ENCODE measurements at regions not wholly inside any gene's neighbourhood (a gene's known extent, or its start where the extent isn't known, plus 50 kb on each side); places are given as distances from the start of the nearest gene placed in this dataset.

DNA sequence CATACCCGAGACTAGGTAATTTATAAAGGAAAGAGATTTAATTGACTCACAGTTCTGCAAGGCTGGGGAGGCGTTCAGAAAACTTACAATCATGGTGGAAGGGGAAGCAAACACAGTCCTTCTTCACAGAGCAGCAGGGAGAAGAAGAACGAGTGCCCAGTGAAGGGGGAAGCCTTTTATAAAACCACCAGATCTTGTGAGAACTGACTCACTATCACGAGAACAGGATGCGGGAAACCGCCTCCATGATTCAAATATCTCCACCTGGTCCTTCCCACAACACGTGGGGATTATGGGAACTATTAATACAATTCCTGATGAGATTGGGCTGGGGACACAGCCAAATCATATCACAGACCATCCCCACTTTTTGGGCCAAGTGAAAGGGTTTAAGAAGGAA is 58.8 kb upstream of the CTXND1 start:
- Histone ChIP-seq H3K27me3 (ENCODE audit: insufficient read depth, low read depth, low read length) (no peaks in the 10 kb centered on the region), H3K4me2 (ENCODE audit: low read length) (no peak overlapping the region), H2AFZ (ENCODE audit: low read depth, low read length) (no peak overlapping the region), H3K4me3 (ENCODE audit: low read length) (no peak overlapping the region), H3K79me2 (replicated peaks; ENCODE audit: insufficient read depth, low read length) (no peaks in the 10 kb centered on the region), H4K20me1 (ENCODE audit: insufficient read depth) (no peaks in the 10 kb centered on the region), H3K9me2 (ENCODE audit: insufficient read depth, low read length) (no peaks in the 10 kb centered on the region), H3K36me3 (ENCODE audit: insufficient read depth, low read length) (no peaks in the 10 kb centered on the region), H3K9me3 (ENCODE audit: low read length) (no peaks in the 10 kb centered on the region), H3K9ac (ENCODE audit: low read length) (no peak overlapping the region), H3F3A (ENCODE audit: insufficient read depth, low read length, poor library complexity, severe bottlenecking) (no peaks in the 10 kb centered on the region), H3K27ac (ENCODE audit: low read length) (no peak overlapping the region)
- TF ChIP-seq EZH2 (IDR thresholded peaks at IDR 0.05; ENCODE audit: borderline replicate concordance, insufficient read depth, low read length, poor library complexity, severe bottlenecking), result no peak
- TF ChIP-seq SMC3 (conservative IDR thresholded peaks at IDR 0.05; ENCODE audit: poor library complexity), result no peak
- TF ChIP-seq MXI1 (conservative IDR thresholded peaks at IDR 0.05; ENCODE audit: poor library complexity, severe bottlenecking), result no peak
- no peak for TF ChIP-seq POLR2AphosphoS5 (IDR thresholded peaks at IDR 0.05)
- no peak for TF ChIP-seq EP300 (conservative IDR thresholded peaks at IDR 0.05; ENCODE audit: poor library complexity, severe bottlenecking)
- TF ChIP-seq, protein P1, sequence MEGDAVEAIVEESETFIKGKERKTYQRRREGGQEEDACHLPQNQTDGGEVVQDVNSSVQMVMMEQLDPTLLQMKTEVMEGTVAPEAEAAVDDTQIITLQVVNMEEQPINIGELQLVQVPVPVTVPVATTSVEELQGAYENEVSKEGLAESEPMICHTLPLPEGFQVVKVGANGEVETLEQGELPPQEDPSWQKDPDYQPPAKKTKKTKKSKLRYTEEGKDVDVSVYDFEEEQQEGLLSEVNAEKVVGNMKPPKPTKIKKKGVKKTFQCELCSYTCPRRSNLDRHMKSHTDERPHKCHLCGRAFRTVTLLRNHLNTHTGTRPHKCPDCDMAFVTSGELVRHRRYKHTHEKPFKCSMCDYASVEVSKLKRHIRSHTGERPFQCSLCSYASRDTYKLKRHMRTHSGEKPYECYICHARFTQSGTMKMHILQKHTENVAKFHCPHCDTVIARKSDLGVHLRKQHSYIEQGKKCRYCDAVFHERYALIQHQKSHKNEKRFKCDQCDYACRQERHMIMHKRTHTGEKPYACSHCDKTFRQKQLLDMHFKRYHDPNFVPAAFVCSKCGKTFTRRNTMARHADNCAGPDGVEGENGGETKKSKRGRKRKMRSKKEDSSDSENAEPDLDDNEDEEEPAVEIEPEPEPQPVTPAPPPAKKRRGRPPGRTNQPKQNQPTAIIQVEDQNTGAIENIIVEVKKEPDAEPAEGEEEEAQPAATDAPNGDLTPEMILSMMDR (IDR thresholded peaks at IDR 0.05; ENCODE audit: poor library complexity, severe bottlenecking), result no peak
- no peak for TF ChIP-seq TAF1 (IDR thresholded peaks at IDR 0.05; ENCODE audit: low read depth)
- TF ChIP-seq RAD21 (conservative IDR thresholded peaks at IDR 0.05), result no peak
- TF ChIP-seq, protein P2, sequence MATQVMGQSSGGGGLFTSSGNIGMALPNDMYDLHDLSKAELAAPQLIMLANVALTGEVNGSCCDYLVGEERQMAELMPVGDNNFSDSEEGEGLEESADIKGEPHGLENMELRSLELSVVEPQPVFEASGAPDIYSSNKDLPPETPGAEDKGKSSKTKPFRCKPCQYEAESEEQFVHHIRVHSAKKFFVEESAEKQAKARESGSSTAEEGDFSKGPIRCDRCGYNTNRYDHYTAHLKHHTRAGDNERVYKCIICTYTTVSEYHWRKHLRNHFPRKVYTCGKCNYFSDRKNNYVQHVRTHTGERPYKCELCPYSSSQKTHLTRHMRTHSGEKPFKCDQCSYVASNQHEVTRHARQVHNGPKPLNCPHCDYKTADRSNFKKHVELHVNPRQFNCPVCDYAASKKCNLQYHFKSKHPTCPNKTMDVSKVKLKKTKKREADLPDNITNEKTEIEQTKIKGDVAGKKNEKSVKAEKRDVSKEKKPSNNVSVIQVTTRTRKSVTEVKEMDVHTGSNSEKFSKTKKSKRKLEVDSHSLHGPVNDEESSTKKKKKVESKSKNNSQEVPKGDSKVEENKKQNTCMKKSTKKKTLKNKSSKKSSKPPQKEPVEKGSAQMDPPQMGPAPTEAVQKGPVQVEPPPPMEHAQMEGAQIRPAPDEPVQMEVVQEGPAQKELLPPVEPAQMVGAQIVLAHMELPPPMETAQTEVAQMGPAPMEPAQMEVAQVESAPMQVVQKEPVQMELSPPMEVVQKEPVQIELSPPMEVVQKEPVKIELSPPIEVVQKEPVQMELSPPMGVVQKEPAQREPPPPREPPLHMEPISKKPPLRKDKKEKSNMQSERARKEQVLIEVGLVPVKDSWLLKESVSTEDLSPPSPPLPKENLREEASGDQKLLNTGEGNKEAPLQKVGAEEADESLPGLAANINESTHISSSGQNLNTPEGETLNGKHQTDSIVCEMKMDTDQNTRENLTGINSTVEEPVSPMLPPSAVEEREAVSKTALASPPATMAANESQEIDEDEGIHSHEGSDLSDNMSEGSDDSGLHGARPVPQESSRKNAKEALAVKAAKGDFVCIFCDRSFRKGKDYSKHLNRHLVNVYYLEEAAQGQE (IDR thresholded peaks at IDR 0.05; ENCODE audit: borderline replicate concordance), result no peak

DNA sequence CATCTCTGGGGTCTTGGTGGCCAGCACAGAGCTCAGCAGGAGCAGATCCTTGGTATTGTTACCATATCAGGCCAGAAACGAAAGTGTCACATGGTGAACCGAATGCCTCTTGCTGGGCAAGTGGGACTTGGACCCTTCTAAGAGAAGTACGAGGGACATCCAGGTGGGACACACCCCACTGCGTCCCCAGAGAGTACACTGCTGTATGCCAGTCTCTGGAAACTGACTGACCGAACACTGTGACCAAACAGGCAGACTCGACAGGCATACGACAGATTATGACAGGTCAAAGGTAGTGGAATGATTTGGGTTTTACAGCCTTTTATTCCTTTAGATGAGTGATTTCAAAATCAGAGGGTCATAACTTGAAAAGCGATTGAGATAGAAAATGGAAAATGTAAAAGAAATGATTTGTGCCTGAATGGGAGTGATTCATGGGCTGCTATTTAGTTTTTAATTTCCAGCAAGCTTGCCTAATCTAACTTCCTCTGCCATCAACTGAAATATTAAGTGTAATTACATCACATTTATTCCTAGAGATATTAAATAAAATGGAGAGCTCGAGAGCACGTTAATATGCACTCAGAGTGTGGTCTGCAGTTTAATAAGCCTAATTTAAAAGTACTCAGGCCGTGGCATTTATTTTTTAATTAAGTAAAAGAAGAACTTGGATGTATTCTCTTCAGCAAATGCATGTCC is 63.4 kb upstream of the CTXND1 start:
- H3K27me3 ChIP-seq (ENCODE audit: insufficient read depth, low read depth, low read length), result no peaks in the 10 kb centered on the region
- H3K9ac ChIP-seq (ENCODE audit: low read length), result no peak overlapping the region
- H3K36me3 ChIP-seq (ENCODE audit: insufficient read depth, low read length), result no peaks in the 10 kb centered on the region
- H3K4me2 ChIP-seq (ENCODE audit: low read length), result no peak overlapping the region
- H2AFZ ChIP-seq (ENCODE audit: low read depth, low read length), result no peak overlapping the region
- no peaks in the 10 kb centered on the region for H3F3A ChIP-seq (ENCODE audit: insufficient read depth, low read length, poor library complexity, severe bottlenecking)
- H3K27ac ChIP-seq (ENCODE audit: low read length), result no peak overlapping the region
- H4K20me1 ChIP-seq (ENCODE audit: insufficient read depth), result no peaks in the 10 kb centered on the region
- no peaks in the 10 kb centered on the region for H3K79me2 ChIP-seq (replicated peaks; ENCODE audit: insufficient read depth, low read length)
- TF ChIP-seq RAD21 (conservative IDR thresholded peaks at IDR 0.05), result no peak
- TF ChIP-seq SMC3 (conservative IDR thresholded peaks at IDR 0.05; ENCODE audit: poor library complexity), result no peak
- TF ChIP-seq, protein P2 (IDR thresholded peaks at IDR 0.05; ENCODE audit: borderline replicate concordance), result no peak
- no peak for TF ChIP-seq POLR2AphosphoS5 (IDR thresholded peaks at IDR 0.05)
- TF ChIP-seq EP300 (conservative IDR thresholded peaks at IDR 0.05; ENCODE audit: poor library complexity, severe bottlenecking), result no peak
- TF ChIP-seq EZH2 (IDR thresholded peaks at IDR 0.05; ENCODE audit: borderline replicate concordance, insufficient read depth, low read length, poor library complexity, severe bottlenecking), result no peak
- no peak for TF ChIP-seq TAF1 (IDR thresholded peaks at IDR 0.05; ENCODE audit: low read depth)
- TF ChIP-seq, protein P1 (IDR thresholded peaks at IDR 0.05; ENCODE audit: poor library complexity, severe bottlenecking), result no peak
- TF ChIP-seq MXI1 (conservative IDR thresholded peaks at IDR 0.05; ENCODE audit: poor library complexity, severe bottlenecking), result no peak
- no peak overlapping the region for H3K4me3 ChIP-seq (ENCODE audit: low read length)
- H3K9me2 ChIP-seq (ENCODE audit: insufficient read depth, low read length), result no peaks in the 10 kb centered on the region
- no peaks in the 10 kb centered on the region for H3K9me3 ChIP-seq (ENCODE audit: low read length)

Data from neural cell (in vitro differentiated cells).